H1 (cell line): ENCODE measurements at regions not wholly inside any gene's neighbourhood (a gene's known extent, or its start where the extent isn't known, plus 50 kb on each side); places are given as distances from the start of the nearest gene placed in this dataset.

Experiments used
- CTCF ChIA-PET: fragments of 300-600 bp; sonication (Branson Sonifier 250); formaldehyde crosslinking; loops from one replicate; lab custom pipeline; 2021; ENCODE audit not compliant: partially characterized antibody; lab: Charles Lee
- POLR2A ChIA-PET: fragments of 300-600 bp; sonication (Branson Sonifier 250); formaldehyde crosslinking; loops from one replicate; lab custom pipeline; 2021; ENCODE audit warnings: inconsistent platforms; ENCODE audit not compliant: partially characterized antibody; lab: Charles Lee
- DNase-seq, 2 experiments: peaks; one replicate each; pipeline versions ENCODE4 v3.0.0 to v3.0.0-alpha.2; 2010 to 2022; ENCODE audit warnings: low spot score in 2 of 2, low read depth in 1 of 2, mixed read lengths in 1 of 2
- FAIRE-seq: peaks from 2 replicates; lab custom pipeline; 2011; peaks lifted over from hg19 to GRCh38; lab: Jason Lieb, UNC
- H2AFZ ChIP-seq: 2 replicates; pipeline ENCODE4 v1.8.1; 2012; ENCODE audit warnings: low read length, inconsistent platforms
- H2AK5ac ChIP-seq: 2 replicates; pipeline ENCODE4 v1.6.1; 2013; ENCODE audit warnings: low read depth, low read length
- H2BK120ac ChIP-seq: replicated peaks from 2 replicates; pipeline ENCODE3; 2013; ENCODE audit warnings: low read depth, low read length, inconsistent platforms
- H2BK12ac ChIP-seq: 2 replicates; pipeline ENCODE4 v1.6.1; 2013; ENCODE audit warnings: low read depth, low read length
- H2BK15ac ChIP-seq: 2 replicates; pipeline ENCODE4 v1.6.1; 2013; ENCODE audit warnings: low read length
- H2BK20ac ChIP-seq: 2 replicates; pipeline ENCODE4 v1.6.1; 2013; ENCODE audit warnings: low read length
- H2BK5ac ChIP-seq: 2 replicates; pipeline ENCODE4 v1.6.1; 2013; ENCODE audit warnings: low read depth, low read length
- H3K14ac ChIP-seq: 2 replicates; pipeline ENCODE4 v1.6.1; 2013; ENCODE audit warnings: inconsistent platforms; ENCODE audit not compliant: insufficient read length
- H3K18ac ChIP-seq: 2 replicates; pipeline ENCODE4 v1.6.1; 2013; ENCODE audit warnings: low read length; ENCODE audit errors: extremely low read depth
- H3K23ac ChIP-seq: 2 replicates; pipeline ENCODE4 v1.6.1; 2013; ENCODE audit warnings: inconsistent platforms; ENCODE audit not compliant: insufficient read length
- H3K23me2 ChIP-seq: 2 replicates; pipeline ENCODE4 v1.6.1; 2013; ENCODE audit warnings: low read depth, low read length
- H3K27ac ChIP-seq: 2 replicates; pipeline ENCODE4 v1.6.1; 2011; ENCODE audit warnings: low read depth, low read length, inconsistent platforms
- H3K27me3 ChIP-seq, 4 experiments: replicated peaks in 1 of 4; 1 replicate in 1 of 4; 2 replicates in 3 of 4; pipeline versions ENCODE4 v1.6.1 to v1.8.1; 2011 to 2013; ENCODE audit warnings: low read length in 3 of 4, mild to moderate bottlenecking in 3 of 4, inconsistent platforms in 2 of 4, mixed read lengths in 2 of 4, moderate library complexity in 1 of 4; ENCODE audit not compliant: control insufficient read depth in 3 of 4, insufficient read depth in 3 of 4; ENCODE audit errors: extremely low read depth in 1 of 4
- H3K36me3 ChIP-seq, 4 experiments: 2 replicates each; pipeline versions ENCODE4 v1.6.1 to v1.8.1; 2011 to 2013; ENCODE audit warnings: mild to moderate bottlenecking in 4 of 4, low read length in 3 of 4, moderate library complexity in 2 of 4, control low read depth in 1 of 4, inconsistent platforms in 1 of 4; ENCODE audit not compliant: insufficient read depth in 4 of 4, control insufficient read depth in 2 of 4
- H3K4ac ChIP-seq: replicated peaks from 2 replicates; pipeline ENCODE3; 2013; ENCODE audit warnings: low read length, low read depth, mixed read lengths, inconsistent platforms; ENCODE audit not compliant: insufficient read length
- H3K4me1 ChIP-seq, 4 experiments: replicated peaks in 1 of 4; 1 replicate in 1 of 4; 2 replicates in 3 of 4; pipeline versions ENCODE4 v1.6.1 to v1.8.1; 2011 to 2013; ENCODE audit warnings: low read length in 3 of 4, inconsistent platforms in 2 of 4, mixed read lengths in 1 of 4; ENCODE audit not compliant: insufficient read depth in 4 of 4, control insufficient read depth in 3 of 4
- H3K4me2 ChIP-seq, 2 experiments: 2 replicates each; pipeline versions ENCODE4 v1.6.1 to v1.8.1; 2011 to 2013; ENCODE audit warnings: low read depth in 2 of 2, low read length in 2 of 2, control low read depth in 1 of 2, inconsistent platforms in 1 of 2, mild to moderate bottlenecking in 1 of 2; ENCODE audit not compliant: insufficient read depth in 1 of 2
- H3K4me3 ChIP-seq, 4 experiments: fragments of 200-600, 300-600 bp in 1 of 4; sonication (generic), shearing (Covaris generic), sonication (Bioruptor Twin) in 1 of 4; 2 replicates each; pipeline versions ENCODE4 v1.5.1 to v1.8.1; 2011 to 2016; ENCODE audit warnings: low read length in 4 of 4, low read depth in 3 of 4, control low read depth in 2 of 4, inconsistent platforms in 2 of 4, mild to moderate bottlenecking in 2 of 4, mixed read lengths in 1 of 4, moderate library complexity in 1 of 4; ENCODE audit not compliant: insufficient read depth in 2 of 4; ENCODE audit errors: extremely low read depth in 1 of 4
- H3K56ac ChIP-seq: replicated peaks from 2 replicates; pipeline ENCODE3; 2013; ENCODE audit warnings: low read depth, mild to moderate bottlenecking, mixed read lengths, low read length, inconsistent platforms; ENCODE audit not compliant: insufficient read length
- H3K79me1 ChIP-seq: 2 replicates; pipeline ENCODE4 v1.6.1; 2013; ENCODE audit warnings: low read depth, low read length, control low read depth
- H3K79me2 ChIP-seq, 2 experiments: 2 replicates each; pipeline versions ENCODE4 v1.6.1 to v1.8.1; 2012 to 2013; ENCODE audit warnings: low read length in 2 of 2, mild to moderate bottlenecking in 2 of 2, inconsistent platforms in 1 of 2; ENCODE audit not compliant: insufficient read depth in 2 of 2, control insufficient read depth in 1 of 2
- H3K9ac ChIP-seq, 4 experiments: replicated peaks in 1 of 4; 1 replicate in 1 of 4; 2 replicates in 3 of 4; pipeline versions ENCODE4 v1.6.1 to v1.8.1; 2011 to 2013; ENCODE audit warnings: low read depth in 3 of 4, low read length in 3 of 4, control low read depth in 2 of 4, mild to moderate bottlenecking in 2 of 4, moderate library complexity in 2 of 4, inconsistent platforms in 1 of 4; ENCODE audit errors: extremely low read depth in 1 of 4
- H3K9me3 ChIP-seq, 2 experiments: 2 replicates each; pipeline versions ENCODE4 v1.6.1 to v1.8.1; 2012 to 2013; ENCODE audit warnings: mild to moderate bottlenecking in 2 of 2, moderate library complexity in 2 of 2, control low read depth in 1 of 2, inconsistent platforms in 1 of 2, low read depth in 1 of 2, low read length in 1 of 2, mixed read lengths in 1 of 2; ENCODE audit not compliant: insufficient read depth in 2 of 2
- H4K20me1 ChIP-seq, 2 experiments: replicated peaks in 1 of 2; 2 replicates each; pipeline versions ENCODE3 to v1.8.1; 2011 to 2013; ENCODE audit warnings: inconsistent platforms in 2 of 2, low read length in 2 of 2, mild to moderate bottlenecking in 1 of 2; ENCODE audit not compliant: insufficient read depth in 2 of 2, control insufficient read depth in 1 of 2
- H4K5ac ChIP-seq: 2 replicates; pipeline ENCODE4 v1.6.1; 2013; ENCODE audit warnings: low read length, low read depth, mixed read lengths, inconsistent platforms; ENCODE audit not compliant: insufficient read length
- H4K8ac ChIP-seq: 2 replicates; pipeline ENCODE4 v1.8.0; 2013; ENCODE audit warnings: mild to moderate bottlenecking, moderate library complexity, low read length, inconsistent platforms; ENCODE audit not compliant: insufficient read depth; ENCODE audit errors: extremely low read depth
- H4K91ac ChIP-seq: replicated peaks from 2 replicates; pipeline ENCODE3; 2013; ENCODE audit warnings: low read length, mixed read lengths, inconsistent platforms; ENCODE audit not compliant: insufficient read length
- ATF2 ChIP-seq: IDR thresholded peaks from 2 replicates; pipeline ENCODE4 v1.6.1; 2012; ENCODE audit warnings: low read length, inconsistent platforms
- BRCA1 ChIP-seq: IDR thresholded peaks from 2 replicates; pipeline ENCODE4 v1.6.1; 2012; ENCODE audit warnings: low read depth, low read length, improper control_type of control experiment
- CEBPB ChIP-seq: IDR thresholded peaks from 2 replicates; pipeline ENCODE4 v1.6.1; 2012; ENCODE audit warnings: low read depth, low read length
- CTBP2 ChIP-seq: IDR thresholded peaks from 2 replicates; pipeline ENCODE4 v1.7.0; 2011; ENCODE audit warnings: borderline replicate concordance, mild to moderate bottlenecking, moderate library complexity, mixed read lengths, low read length; ENCODE audit not compliant: insufficient read depth, insufficient read length
- EGR1 ChIP-seq: IDR thresholded peaks from 2 replicates; pipeline ENCODE4 v1.6.1; 2011; ENCODE audit warnings: low read depth, low read length, borderline replicate concordance
- JUN ChIP-seq: IDR thresholded peaks from 2 replicates; pipeline ENCODE4 v1.6.1; 2011; ENCODE audit warnings: low read depth, mild to moderate bottlenecking, improper control_type of control experiment, low read length
- NRF1 ChIP-seq: IDR thresholded peaks from 2 replicates; pipeline ENCODE4 v1.6.1; 2011; ENCODE audit warnings: mild to moderate bottlenecking, low read depth, low read length, improper control_type of control experiment
- RNF2 ChIP-seq: fragments of 200-900, 300-1000 bp; sonication (generic); IDR thresholded peaks from 2 replicates; pipeline ENCODE4 v1.7.1; 2016; ENCODE audit warnings: borderline replicate concordance, low read depth, mild to moderate bottlenecking, antibody characterized with exemption, low read length; ENCODE audit not compliant: poor library complexity, severe bottlenecking; ENCODE audit errors: missing control alignments
- SAP30 ChIP-seq: fragments of 300-600 bp; sonication (generic); IDR thresholded peaks from 2 replicates; pipeline ENCODE4 v1.7.1; 2012; ENCODE audit warnings: low read length, moderate library complexity, mild to moderate bottlenecking, inconsistent platforms; ENCODE audit not compliant: insufficient read depth, insufficient replicate concordance
- SIX5 ChIP-seq: IDR thresholded peaks from 2 replicates; pipeline ENCODE4 v1.6.1; 2011; ENCODE audit warnings: mild to moderate bottlenecking, low read depth, low read length
- TBP ChIP-seq: IDR thresholded peaks from 2 replicates; pipeline ENCODE4 v1.6.1; 2011; ENCODE audit warnings: low read depth, low read length, improper control_type of control experiment
- ZNF274 ChIP-seq: IDR thresholded peaks from 2 replicates; pipeline ENCODE4 v1.7.0; 2012; ENCODE audit warnings: low read length, borderline replicate concordance; ENCODE audit errors: extremely low read depth
- WGBS, 2 experiments: shearing (Covaris generic) in 1 of 2; methylation state at CpG; one replicate each; pipeline versions ENCODE4 v1.1.6 to v1.1.7; 2013 to 2015; ENCODE audit warnings: low lambda C conversion rate in 2 of 2, mixed read lengths in 2 of 2, inconsistent platforms in 1 of 2, low coverage in 1 of 2, missing lambda C conversion rate in 1 of 2; ENCODE audit not compliant: insufficient replicate concordance in 2 of 2, insufficient coverage in 1 of 2, insufficient read length in 1 of 2; ENCODE audit errors: extremely low coverage in 1 of 2, missing lambda C conversion rate in 1 of 2; 5-methylcytosine and 5-hydroxymethylcytosine counted together

- no peak overlapping the region for H4K5ac ChIP-seq
- no peak overlapping the region for H4K91ac ChIP-seq
- no peak overlapping the region for H2BK120ac ChIP-seq
- no peak overlapping the region for H3K14ac ChIP-seq
- H3K18ac ChIP-seq = no peak overlapping the region
- H3K36me3 ChIP-seq = no peaks in the 10 kb centered on the region
- H3K27ac ChIP-seq = no peak overlapping the region
- ChIA-PET CTCF (no interaction called here), POLR2A (no interaction called here)
- H3K27me3 ChIP-seq = no peaks in the 10 kb centered on the region
- H3K79me1 ChIP-seq = no peaks in the 10 kb centered on the region
- H3K4ac ChIP-seq = no peak overlapping the region
- no peak overlapping the region for H3K23ac ChIP-seq
- no peak overlapping the region for H2AK5ac ChIP-seq
- no peaks in the 10 kb centered on the region for H4K20me1 ChIP-seq
- no peak overlapping the region for H3K56ac ChIP-seq
- H3K79me2 ChIP-seq = no peaks in the 10 kb centered on the region
- no peaks in the 10 kb centered on the region for H3K4me1 ChIP-seq
- H3K9ac ChIP-seq = no peak overlapping the region
- H3K23me2 ChIP-seq = no peaks in the 10 kb centered on the region; the same call in 1 of the 2 replicates
- H3K4me3 ChIP-seq = no peak overlapping the region
- no peak overlapping the region for H2BK5ac ChIP-seq
- H3K9me3 ChIP-seq = no peaks in the 10 kb centered on the region
- no peak overlapping the region for H2BK12ac ChIP-seq
- no peak overlapping the region for H2BK15ac ChIP-seq
- WGBS, 2 experiments = 66% methylated on average over 4 of the region's 4 CpGs; no CpG with 5 or more reads in 1 of the 2 experiments
- H2AFZ ChIP-seq = no peak overlapping the region
- FAIRE-seq (no peak), DNase-seq (no peak)
- H2BK20ac ChIP-seq = no peak overlapping the region
- H3K4me2 ChIP-seq = no peak overlapping the region
- H4K8ac ChIP-seq = no peak overlapping the region
- TF ChIP-seq JUN = no peak
- TF ChIP-seq TBP = no peak
- TF ChIP-seq CTBP2 = no peak
- no peak for TF ChIP-seq BRCA1
- no peak for TF ChIP-seq EGR1
- TF ChIP-seq RNF2 = no peak
- no peak for TF ChIP-seq CEBPB
- TF ChIP-seq ZNF274 = no peak
- no peak for TF ChIP-seq SAP30
- TF ChIP-seq NRF1 = no peak
- no peak for TF ChIP-seq ATF2
- no peak for TF ChIP-seq SIX5
These were observed 480.4 kb upstream of the TRIB2 start for GRCh38 chr2:12236136-12236844.
